ENCODE measurements at regions not wholly inside any gene's neighbourhood (a gene's known extent, or its start where the extent isn't known, plus 50 kb on each side); places are given as distances from the start of the nearest gene placed in this dataset.
"Not testable (repeated sequence)": the region's sequence is repeated elsewhere in the genome, so short reads cannot be mapped to it uniquely, and the experiment has no call there.

GRCh38 chr6:166718516-166718915, 91.5 kb upstream of the RPS6KA2 start:
- DNase-seq: no peak

GRCh38 chr6:166716910-166717617, 90.0 kb upstream of the RPS6KA2 start:
- no peak for DNase-seq

GRCh38 chr6:166715992-166716391, 88.9 kb upstream of the RPS6KA2 start:
- no peak for DNase-seq

GRCh38 chr6:166715065-166715464, 88.0 kb upstream of the RPS6KA2 start:
- no peak for DNase-seq

- DNase-seq: no peak
Observed at GRCh38 chr6:166714581-166714980, 87.5 kb upstream of the RPS6KA2 start.

GRCh38 chr6:166714187-166714510, 87.1 kb upstream of the RPS6KA2 start:
- DNase-seq: no peak

- no peak for DNase-seq
Observed at GRCh38 chr6:166713434-166714186, 86.6 kb upstream of the RPS6KA2 start.

GRCh38 chr6:166712286-166713228, 85.5 kb upstream of the RPS6KA2 start:
- DNase-seq: no peak

GRCh38 chr6:166710084-166710483, 83.0 kb upstream of the RPS6KA2 start:
- DNase-seq: no peak

GRCh38 chr6:166708460-166708859, 81.4 kb upstream of the RPS6KA2 start:
- DNase-seq: no peak

GRCh38 chr6:166707045-166707444, 80.0 kb upstream of the RPS6KA2 start:
- DNase-seq: peak; percentile 10

GRCh38 chr6:166705069-166705468, 78.0 kb upstream of the RPS6KA2 start:
- DNase-seq: no peak

- no peak for DNase-seq
Observed at GRCh38 chr6:166704171-166704570, 77.1 kb upstream of the RPS6KA2 start.

- DNase-seq: no peak
Observed at GRCh38 chr6:166703149-166703710, 76.2 kb upstream of the RPS6KA2 start.

- DNase-seq: not testable (repeated sequence)
Observed at GRCh38 chr6:166701424-166701823, 74.4 kb upstream of the RPS6KA2 start.

GRCh38 chr6:166700871-166701270, 73.8 kb upstream of the RPS6KA2 start:
- not testable (repeated sequence) for DNase-seq

GRCh38 chr6:166697113-166697512, 70.1 kb upstream of the RPS6KA2 start:
- no peak for DNase-seq

GRCh38 chr6:166693880-166694279, 66.8 kb upstream of the RPS6KA2 start:
- DNase-seq: no peak

GRCh38 chr6:166692723-166693302, 65.8 kb upstream of the RPS6KA2 start:
- no peak for DNase-seq

GRCh38 chr6:166691746-166692145, 64.7 kb upstream of the RPS6KA2 start:
- no peak for DNase-seq

- no peak for DNase-seq
Observed at GRCh38 chr6:166691199-166691598, 64.1 kb upstream of the RPS6KA2 start.

GRCh38 chr6:166689687-166690086, 62.6 kb upstream of the RPS6KA2 start:
- no peak for DNase-seq

- no peak for DNase-seq
Observed at GRCh38 chr6:166688901-166689300, 61.9 kb upstream of the RPS6KA2 start.

Data from CD4-positive, alpha-beta T cell treated with Interleukin-6 for 4 hours (primary cell).